NCI-H345 treated with DMSO at 0.1 percent for 48 hours (cell line): ENCODE measurements at regions not wholly inside any gene's neighbourhood (a gene's known extent, or its start where the extent isn't known, plus 50 kb on each side); places are given as distances from the start of the nearest gene placed in this dataset.

Experiments
- DNase-seq: peaks from one replicate; lab custom pipeline; 2025; ENCODE audit not compliant: unreplicated experiment; lab: John Stamatoyannopoulos, UW

DNA sequence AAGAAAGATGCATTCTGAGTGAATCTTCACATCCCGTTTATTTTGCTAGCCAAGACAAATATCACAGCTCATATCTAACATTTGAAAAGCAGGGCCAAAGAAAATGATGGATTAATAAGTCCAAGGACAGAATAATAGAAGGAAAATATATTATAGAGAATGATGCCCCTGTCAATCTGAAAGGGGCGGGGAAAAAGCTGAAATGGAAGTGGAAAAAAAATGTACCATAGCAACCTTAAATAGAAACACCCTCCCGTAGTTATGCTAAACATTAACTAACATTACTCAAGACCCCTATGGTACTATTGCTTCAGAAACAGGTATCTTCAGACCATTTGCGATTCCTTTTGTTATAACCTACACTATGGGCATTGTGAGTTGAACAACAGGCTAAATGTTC, 67.7 kb upstream of the SMARCA2 start:
- DNase-seq = no peak

DNA sequence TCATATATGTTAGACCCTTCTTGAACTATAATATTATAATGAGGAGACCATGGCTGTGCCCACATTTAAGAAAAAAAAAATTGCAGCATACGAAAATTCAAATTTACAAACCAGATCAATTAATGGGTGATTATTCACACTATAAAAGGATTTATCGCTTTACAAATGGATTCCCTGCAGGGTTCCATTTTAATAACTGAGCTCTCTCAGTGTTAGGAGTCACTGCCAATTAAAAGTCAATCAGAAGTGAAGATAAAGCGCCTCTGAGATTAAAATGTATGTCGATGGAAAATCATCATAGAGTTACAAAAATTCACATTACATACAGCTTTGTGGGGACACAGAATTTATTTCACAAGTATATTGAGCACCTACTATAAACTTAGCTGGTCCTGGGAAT, 66.6 kb upstream of the SMARCA2 start:
- no peak for DNase-seq

DNA sequence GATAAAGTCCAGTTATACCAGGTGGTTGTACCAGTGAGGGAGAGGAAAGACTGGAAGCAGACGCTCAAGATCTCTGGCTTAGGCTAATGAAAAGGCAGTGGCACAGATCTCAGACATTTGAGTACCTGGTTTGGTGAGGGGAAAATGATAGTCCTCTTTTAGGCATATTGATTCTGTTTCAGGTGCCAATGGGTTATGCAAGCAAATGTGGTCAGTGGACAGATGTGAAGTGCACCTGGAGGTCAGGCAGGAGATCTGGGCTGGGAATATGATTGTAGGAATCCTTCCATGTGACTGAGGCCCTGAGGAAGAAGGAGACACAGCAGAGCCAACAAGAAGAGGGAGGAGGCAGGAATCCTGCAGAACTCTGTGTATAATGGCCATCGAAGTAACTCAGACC, 63.7 kb upstream of the SMARCA2 start:
- no peak for DNase-seq

DNA sequence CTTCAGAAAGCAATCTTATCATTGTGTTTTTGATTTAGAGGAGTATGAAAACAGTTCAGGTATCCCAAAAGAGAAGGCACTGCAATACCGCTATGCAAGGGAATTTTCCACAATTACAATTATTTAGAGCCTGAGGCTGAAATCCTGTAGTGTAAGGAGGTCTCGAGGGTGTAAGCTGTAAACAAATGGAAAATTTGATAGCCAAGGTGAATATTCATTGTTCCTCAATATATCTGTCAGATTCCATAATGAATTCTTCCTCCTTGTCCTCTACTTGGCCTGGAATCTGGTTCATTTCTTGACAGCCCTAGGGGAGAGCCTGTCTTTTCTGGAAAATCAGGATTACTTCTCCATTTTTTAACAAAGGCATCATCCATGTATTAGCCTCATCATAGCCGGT, 63.1 kb upstream of the SMARCA2 start:
- DNase-seq = no peak

DNA sequence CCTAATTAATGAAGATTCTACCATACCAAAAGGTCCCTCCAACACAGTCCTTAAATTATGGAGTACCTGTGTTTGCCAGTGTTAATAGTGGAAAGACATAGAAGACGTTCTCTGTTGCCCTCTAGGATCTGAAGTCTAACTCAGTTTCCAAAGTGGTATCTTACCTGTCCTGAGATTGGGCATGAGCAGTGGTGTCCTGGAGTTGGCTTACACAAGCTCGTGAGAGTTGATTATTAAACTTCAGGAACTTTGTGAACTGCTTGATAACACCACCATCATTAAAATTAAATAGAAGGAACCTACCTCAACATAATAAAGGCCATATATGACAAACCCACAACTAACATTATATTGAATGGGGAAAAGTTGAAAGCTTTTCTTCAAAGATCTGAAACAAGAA, 60.9 kb upstream of the SMARCA2 start:
- DNase-seq = no peak

DNA sequence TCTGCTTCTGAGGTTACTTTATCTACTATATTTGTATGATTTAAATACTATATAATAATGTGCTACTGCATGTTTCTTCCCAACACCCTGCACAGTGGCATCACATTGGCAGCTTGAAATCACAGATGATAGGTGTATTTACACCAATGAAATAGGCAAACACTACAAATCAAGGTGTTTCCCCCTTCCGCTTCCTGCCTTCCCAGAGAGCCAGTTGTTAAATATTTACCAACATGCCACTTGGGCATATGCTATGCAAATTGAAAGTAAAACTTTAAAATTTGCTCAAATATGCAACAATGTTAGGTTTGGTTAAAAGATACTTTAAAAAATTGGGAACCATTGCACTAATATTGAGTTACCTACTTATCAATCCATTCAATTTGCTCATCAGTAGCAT, 58.2 kb upstream of the SMARCA2 start:
- DNase-seq = no peak

DNA sequence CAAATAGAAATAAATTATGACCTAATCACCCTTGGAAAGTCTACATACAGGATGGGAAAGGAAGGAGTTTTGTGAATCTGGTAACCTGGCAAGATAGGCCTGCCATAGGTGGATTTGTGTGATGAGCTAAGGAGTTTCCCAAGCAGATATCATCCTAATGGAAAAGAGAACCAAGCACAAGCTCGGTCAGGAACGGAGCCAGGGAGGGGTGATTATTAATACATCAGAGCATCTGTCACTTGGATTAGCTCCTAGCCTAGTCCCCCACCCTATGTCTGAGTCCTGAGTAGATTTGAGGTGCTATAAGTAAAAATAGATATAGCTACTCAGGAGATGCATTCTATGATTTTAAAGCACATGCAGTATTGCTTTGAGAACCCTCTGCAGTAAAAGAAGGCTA, 57.3 kb upstream of the SMARCA2 start:
- no peak for DNase-seq

DNA sequence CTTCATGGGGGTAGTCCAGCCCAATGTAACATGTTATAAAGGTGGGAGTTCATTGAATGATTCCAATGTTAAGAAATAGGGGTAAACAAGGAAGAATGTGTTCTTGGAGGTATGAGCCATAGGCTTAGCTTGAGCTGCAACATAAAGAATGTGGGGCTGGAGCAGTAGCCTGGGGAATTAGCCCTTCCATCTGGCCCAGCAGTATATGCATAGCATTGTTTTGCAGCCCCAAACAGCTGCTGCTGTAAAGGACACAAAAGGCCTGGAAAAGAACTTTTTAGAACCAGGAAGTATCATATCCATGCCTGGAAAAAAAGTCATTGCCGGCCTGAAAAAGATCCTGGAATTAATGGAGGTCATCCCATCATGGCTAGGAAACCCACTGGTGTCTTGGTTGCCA, 55.8 kb upstream of the SMARCA2 start:
- no peak for DNase-seq

DNA sequence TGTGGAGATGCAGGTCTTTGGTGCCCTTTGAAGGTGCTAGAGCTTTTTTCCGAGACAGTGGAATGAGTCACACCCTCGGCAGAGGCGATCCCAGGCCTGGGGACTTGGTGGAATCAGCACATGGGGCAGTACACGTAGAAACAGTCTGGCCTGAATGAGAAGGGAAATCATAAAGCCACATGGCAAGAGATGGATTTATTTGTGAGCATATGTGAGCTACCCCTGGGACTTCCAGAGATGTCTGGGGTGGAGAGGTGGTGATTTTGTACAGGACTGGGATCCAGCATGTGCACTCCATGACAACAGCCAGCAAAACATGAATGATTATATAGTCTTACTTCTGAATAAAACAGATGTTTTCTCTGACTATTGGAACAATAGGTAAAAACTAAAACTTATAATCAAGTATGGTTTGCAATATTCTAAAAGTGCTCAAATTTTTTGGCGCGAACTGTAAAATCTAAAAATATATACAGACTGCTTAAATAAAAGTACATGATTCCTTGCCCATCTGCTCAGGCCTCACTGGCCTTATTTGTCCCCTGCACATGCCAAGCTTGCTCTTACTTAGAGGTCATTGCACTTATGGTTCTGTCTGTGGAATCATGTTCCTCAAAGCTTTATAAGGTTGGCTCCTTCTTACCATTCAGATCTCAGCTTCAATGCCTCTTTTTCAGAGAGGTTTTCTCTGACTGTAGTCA, 54.7 kb upstream of the SMARCA2 start:
- no peak for DNase-seq

DNA sequence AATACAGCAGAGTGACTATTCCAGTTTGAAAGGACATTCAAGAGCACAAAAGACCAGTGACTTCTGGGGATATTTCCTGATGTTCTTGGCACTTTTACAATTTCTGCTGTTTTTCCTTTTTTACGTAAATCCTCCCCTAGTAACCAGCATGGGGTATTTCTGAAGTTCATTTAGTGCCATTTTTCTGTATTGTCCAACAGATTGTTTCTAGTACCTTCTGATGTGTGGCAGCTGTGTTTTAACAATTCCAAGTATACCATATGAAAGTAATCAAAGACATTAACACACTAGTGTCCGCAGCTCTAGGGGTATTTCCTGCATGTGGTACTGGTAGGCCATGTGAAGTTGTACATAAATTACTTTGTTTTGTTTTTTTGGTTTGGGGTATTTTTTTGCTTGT, 53.0 kb upstream of the SMARCA2 start:
- DNase-seq = no peak

DNA sequence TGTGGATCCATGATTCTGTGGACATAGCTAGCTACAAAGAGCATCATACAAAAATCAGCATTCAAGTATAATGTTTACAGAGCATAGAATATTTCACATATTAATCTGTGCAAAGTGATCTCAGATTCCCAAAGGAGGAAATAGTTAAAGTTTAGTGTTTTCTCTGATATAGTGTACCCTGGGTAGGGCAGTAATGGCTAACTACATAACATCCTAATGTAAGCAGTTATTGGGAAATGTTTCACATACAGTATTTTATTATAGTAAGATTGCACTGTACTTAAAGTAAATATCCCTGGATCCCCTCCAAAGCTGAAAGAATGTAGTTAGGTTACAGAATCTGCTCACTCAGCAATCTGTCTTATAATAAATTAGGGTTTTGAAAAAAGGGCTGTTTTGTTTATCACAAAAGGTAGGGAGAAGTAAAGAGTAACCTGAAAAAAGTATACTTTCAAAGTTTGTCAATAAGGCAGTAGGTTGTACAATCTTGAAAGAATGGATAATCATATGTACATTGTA, 52.5 kb upstream of the SMARCA2 start:
- DNase-seq = no peak

DNA sequence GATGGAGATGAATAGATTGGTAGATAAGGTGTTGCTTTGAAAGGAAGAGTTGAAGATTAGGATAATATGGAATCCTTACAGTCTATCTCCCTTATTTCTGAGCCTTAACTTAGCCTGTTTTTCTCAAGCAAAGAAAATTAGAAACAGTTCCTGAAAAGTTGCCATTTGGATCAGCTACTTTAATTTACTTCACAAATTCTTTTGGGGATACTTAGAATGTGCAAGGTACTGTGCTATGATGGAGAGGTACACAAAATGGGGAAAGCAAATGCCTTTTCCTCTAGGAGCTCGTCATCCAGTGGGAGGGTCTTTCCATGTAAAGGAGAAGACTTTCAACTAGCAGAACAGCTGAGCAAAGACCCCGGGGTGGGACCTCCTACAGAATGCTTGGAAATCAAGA, 51.1 kb upstream of the SMARCA2 start:
- DNase-seq = no peak
